DND-41 (cell line): ENCODE measurements at regions not wholly inside any gene's neighbourhood (a gene's known extent, or its start where the extent isn't known, plus 50 kb on each side); places are given as distances from the start of the nearest gene placed in this dataset.

Experiments
- ATAC-seq: fragments of 200-7000 bp; cut with Tn5 transposase; 3 replicates; pipeline ENCODE4 v1.9.1; 2021; ENCODE audit warnings: low read depth; ENCODE audit not compliant: insufficient read depth
- DNase-seq: peaks from one replicate; pipeline ENCODE4 v3.0.0-alpha.2; 2020
- H2AFZ ChIP-seq: 2 replicates; pipeline ENCODE4 v1.6.0; 2012; ENCODE audit warnings: low read depth, low read length
- H3K27ac ChIP-seq: 2 replicates; pipeline ENCODE4 v1.5.1; 2012; ENCODE audit warnings: low read length, inconsistent platforms
- H3K27me3 ChIP-seq: fragments of 200-600 bp; sonication (generic); 2 replicates; pipeline ENCODE4 v1.6.0; 2012; ENCODE audit warnings: low read length, mild to moderate bottlenecking, inconsistent platforms; ENCODE audit not compliant: insufficient read depth, poor library complexity
- H3K36me3 ChIP-seq: 2 replicates; pipeline ENCODE4 v1.5.1; 2012; ENCODE audit warnings: low read length, inconsistent platforms; ENCODE audit not compliant: insufficient read depth
- H3K4me1 ChIP-seq: 2 replicates; pipeline ENCODE4 v1.5.1; 2012; ENCODE audit warnings: mild to moderate bottlenecking, low read length; ENCODE audit not compliant: insufficient read depth
- H3K4me2 ChIP-seq: 2 replicates; pipeline ENCODE4 v1.6.0; 2012; ENCODE audit warnings: mild to moderate bottlenecking, moderate library complexity, low read length, inconsistent platforms; ENCODE audit not compliant: insufficient read depth
- H3K4me3 ChIP-seq, 2 experiments: fragments of 200-600 bp in 1 of 2; shearing (Covaris generic) in 1 of 2; 2 replicates each; pipeline ENCODE4 v1.5.1; 2012 to 2016; ENCODE audit warnings: inconsistent platforms in 2 of 2, low read length in 2 of 2, mild to moderate bottlenecking in 2 of 2, low read depth in 1 of 2, moderate library complexity in 1 of 2
- H3K79me2 ChIP-seq: 2 replicates; pipeline ENCODE4 v1.6.0; 2012; ENCODE audit warnings: low read length, inconsistent platforms; ENCODE audit not compliant: insufficient read depth
- H3K9ac ChIP-seq: 2 replicates; pipeline ENCODE4 v1.6.0; 2012; ENCODE audit warnings: low read depth, mild to moderate bottlenecking, inconsistent platforms, low read length, moderate library complexity
- H3K9me3 ChIP-seq: 2 replicates; pipeline ENCODE4 v1.5.1; 2012; ENCODE audit warnings: low read length, moderate library complexity, mild to moderate bottlenecking, inconsistent platforms; ENCODE audit not compliant: insufficient read depth, severe bottlenecking
- H4K20me1 ChIP-seq: 2 replicates; pipeline ENCODE4 v1.6.0; 2012; ENCODE audit warnings: low read length; ENCODE audit not compliant: insufficient read depth
- CTCF ChIP-seq: IDR thresholded peaks from 2 replicates; pipeline ENCODE4 v1.5.1; 2012; ENCODE audit warnings: borderline replicate concordance, low read length, moderate library complexity, mild to moderate bottlenecking; ENCODE audit not compliant: poor library complexity, severe bottlenecking; ENCODE audit errors: extremely low read depth
- EZH2 ChIP-seq: IDR thresholded peaks from 3 replicates; pipeline ENCODE4 v1.6.1; 2012; ENCODE audit warnings: borderline replicate concordance, low read depth, mild to moderate bottlenecking, moderate library complexity, low read length, inconsistent platforms; ENCODE audit not compliant: severe bottlenecking

- no peaks in the 10 kb centered on the region for H3K79me2 ChIP-seq
These were observed 123.0 kb upstream of the PROK2 start for GRCh38 chr3:71907996-71908395.

GRCh38 chr3:71906976-71907375 lies 122.0 kb upstream of the PROK2 start:
- Histone ChIP-seq H4K20me1 (no peaks in the 10 kb centered on the region), H3K36me3 (no peaks in the 10 kb centered on the region), H3K27ac (no peak overlapping the region), H3K4me1 (no peaks in the 10 kb centered on the region), H3K79me2 (no peaks in the 10 kb centered on the region), H3K4me3 (no peak overlapping the region), H3K4me2 (no peak overlapping the region), H3K9ac (no peak overlapping the region), H2AFZ (no peak overlapping the region), H3K9me3 (no peaks in the 10 kb centered on the region), H3K27me3 (no peaks in the 10 kb centered on the region)
- TF ChIP-seq CTCF (no peak), EZH2 (no peak)
- no peak for ATAC-seq
- DNase-seq: no peak

More at GRCh38 chr3:71907996-71908395, 123.0 kb upstream of the PROK2 start:
- no peak overlapping the region for H3K4me3 ChIP-seq
- H4K20me1 ChIP-seq: no peaks in the 10 kb centered on the region
- no peak overlapping the region for H2AFZ ChIP-seq
- no peak overlapping the region for H3K27ac ChIP-seq
- no peaks in the 10 kb centered on the region for H3K9me3 ChIP-seq
- no peaks in the 10 kb centered on the region for H3K4me1 ChIP-seq
- H3K36me3 ChIP-seq: no peaks in the 10 kb centered on the region
- no peak overlapping the region for H3K9ac ChIP-seq
- H3K27me3 ChIP-seq: no peaks in the 10 kb centered on the region
- no peak for ATAC-seq
- H3K4me2 ChIP-seq: no peak overlapping the region
- no peak for DNase-seq
- TF ChIP-seq EZH2 (no peak), CTCF (no peak)

- H3K36me3 ChIP-seq: no peaks in the 10 kb centered on the region
- H3K9me3 ChIP-seq: no peaks in the 10 kb centered on the region
- H3K4me3 ChIP-seq: no peak overlapping the region
- DNase-seq: no peak
- no peak overlapping the region for H3K4me2 ChIP-seq
- H2AFZ ChIP-seq: no peak overlapping the region
- ATAC-seq: no peak
- H3K27ac ChIP-seq: no peak overlapping the region
- H3K27me3 ChIP-seq: no peaks in the 10 kb centered on the region
- H3K79me2 ChIP-seq: no peaks in the 10 kb centered on the region
- H4K20me1 ChIP-seq: no peaks in the 10 kb centered on the region
- TF ChIP-seq EZH2 (no peak), CTCF (no peak)
- no peak overlapping the region for H3K9ac ChIP-seq
- H3K4me1 ChIP-seq: no peaks in the 10 kb centered on the region
These were observed 120.5 kb upstream of the PROK2 start for GRCh38 chr3:71905426-71905825.

- Histone ChIP-seq H3K27ac (no peak overlapping the region), H3K9ac (no peak overlapping the region), H3K4me2 (no peak overlapping the region), H3K36me3 (no peaks in the 10 kb centered on the region), H3K27me3 (no peaks in the 10 kb centered on the region), H3K4me3 (no peak overlapping the region), H2AFZ (no peak overlapping the region), H4K20me1 (no peaks in the 10 kb centered on the region), H3K4me1 (no peaks in the 10 kb centered on the region), H3K9me3 (no peaks in the 10 kb centered on the region), H3K79me2 (no peaks in the 10 kb centered on the region)
- no peak for TF ChIP-seq CTCF
- no peak for TF ChIP-seq EZH2
- DNase-seq (no peak), ATAC-seq (no peak)
These were observed 119.0 kb upstream of the PROK2 start for GRCh38 chr3:71903936-71904335.
